HEK293T (cell line): ENCODE measurements at regions not wholly inside any gene's neighbourhood (a gene's known extent, or its start where the extent isn't known, plus 50 kb on each side); places are given as distances from the start of the nearest gene placed in this dataset.
"Not testable (repeated sequence)": the region's sequence is repeated elsewhere in the genome, so short reads cannot be mapped to it uniquely, and the experiment has no call there.

Experiments
- CTCF ChIA-PET: fragments of 350-600 bp; formaldehyde crosslinking; extraction: SDS; loops from one replicate; lab custom pipeline; 2021; ENCODE audit warnings: antibody characterized with exemption, inconsistent platforms; lab: Yijun Ruan, JAX
- POLR2A ChIA-PET: fragments of 350-600 bp; formaldehyde crosslinking; extraction: SDS; loops from one replicate; lab custom pipeline; 2020; ENCODE audit warnings: antibody characterized with exemption, inconsistent platforms; lab: Yijun Ruan, JAX
- DNase-seq: peaks from one replicate; pipeline ENCODE4 v3.0.0; 2012; ENCODE audit warnings: mixed read lengths; ENCODE audit errors: extremely low spot score
- ARNT ChIP-seq: fragments of 450-650 bp; IDR thresholded peaks from 2 replicates; pipeline ENCODE4 v1.6.1; 2017; ENCODE audit warnings: mild to moderate bottlenecking
- BHLHE40 ChIP-seq: fragments of 450-650 bp; IDR thresholded peaks from 2 replicates; pipeline ENCODE4 v1.6.1; 2016; ENCODE audit warnings: mild to moderate bottlenecking, moderate library complexity, borderline replicate concordance
- CTBP1 ChIP-seq: fragments of 450-650 bp; IDR thresholded peaks from 2 replicates; pipeline ENCODE4 v1.6.1; 2016; ENCODE audit warnings: borderline replicate concordance
- ELF4 ChIP-seq: fragments of 450-650 bp; IDR thresholded peaks from 2 replicates; pipeline ENCODE4 v1.6.1; 2017; ENCODE audit warnings: antibody characterized with exemption
- FOXA1 ChIP-seq: fragments of 450-650 bp; IDR thresholded peaks from 2 replicates; pipeline ENCODE4 v1.6.1; 2016; ENCODE audit warnings: mild to moderate bottlenecking
- FOXK2 ChIP-seq: fragments of 450-650 bp; IDR thresholded peaks from 2 replicates; pipeline ENCODE4 v1.6.1; 2016; ENCODE audit warnings: mild to moderate bottlenecking
- FOXM1 ChIP-seq: fragments of 450-650 bp; IDR thresholded peaks from 2 replicates; pipeline ENCODE4 v1.6.1; 2017; ENCODE audit warnings: mild to moderate bottlenecking, borderline replicate concordance
- HDGF ChIP-seq: fragments of 450-650 bp; IDR thresholded peaks from 2 replicates; pipeline ENCODE4 v1.6.1; 2017; ENCODE audit warnings: antibody characterized with exemption, borderline replicate concordance
- L3MBTL2 ChIP-seq: fragments of 450-650 bp; conservative IDR thresholded peaks from 2 replicates; pipeline ENCODE4 v1.6.1; 2016; ENCODE audit warnings: mild to moderate bottlenecking
- LEF1 ChIP-seq: fragments of 450-650 bp; IDR thresholded peaks from 2 replicates; pipeline ENCODE4 v1.6.1; 2017; ENCODE audit warnings: mild to moderate bottlenecking, borderline replicate concordance
- NFRKB ChIP-seq: fragments of 450-650 bp; IDR thresholded peaks from 2 replicates; pipeline ENCODE4 v1.6.1; 2016; ENCODE audit warnings: mild to moderate bottlenecking, moderate library complexity
- PKNOX1 ChIP-seq: fragments of 450-650 bp; IDR thresholded peaks from 2 replicates; pipeline ENCODE4 v1.6.1; 2016
- SP1 ChIP-seq: fragments of 450-650 bp; IDR thresholded peaks from 2 replicates; pipeline ENCODE4 v1.6.1; 2017
- SUZ12 ChIP-seq: fragments of 450-650 bp; IDR thresholded peaks from 2 replicates; pipeline ENCODE4 v1.6.1; 2016; ENCODE audit warnings: mild to moderate bottlenecking
- TARDBP ChIP-seq: fragments of 450-650 bp; IDR thresholded peaks from 2 replicates; pipeline ENCODE4 v1.6.1; 2016
- ZNF384 ChIP-seq: fragments of 450-650 bp; IDR thresholded peaks from 2 replicates; pipeline ENCODE4 v1.6.1; 2016

GRCh38 chr5:44681906-44682305 is 126.8 kb upstream of the MRPS30 start:
- TF ChIP-seq NFRKB (no peak), HDGF (no peak), FOXA1 (no peak), BHLHE40 (no peak), SP1 (no peak), FOXM1 (no peak), SUZ12 (no peak), LEF1 (no peak), PKNOX1 (no peak), TARDBP (no peak), ZNF384 (no peak), ARNT (no peak), L3MBTL2 (no peak), ELF4 (no peak)
- no peak for DNase-seq
- ChIA-PET CTCF (no interaction called here), POLR2A (no interaction called here)

- DNase-seq = no peak
- POLR2A ChIA-PET = no interaction called here
- CTCF ChIA-PET = no interaction called here
- TF ChIP-seq FOXK2 (no peak), TARDBP (no peak), BHLHE40 (no peak), PKNOX1 (no peak), NFRKB (no peak), LEF1 (no peak), SP1 (no peak), ELF4 (no peak), L3MBTL2 (no peak), ZNF384 (no peak), ARNT (no peak), HDGF (no peak), CTBP1 (no peak), FOXA1 (no peak)
These were observed 129.5 kb upstream of the MRPS30 start for GRCh38 chr5:44679214-44679613.

- TF ChIP-seq SUZ12 (no peak), NFRKB (no peak), FOXA1 (no peak), HDGF (no peak), ELF4 (no peak), FOXK2 (no peak), CTBP1 (no peak), FOXM1 (no peak), PKNOX1 (no peak), BHLHE40 (no peak), SP1 (no peak), LEF1 (no peak), L3MBTL2 (no peak)
- ChIA-PET POLR2A (no interaction called here), CTCF (no interaction called here)
- no peak for DNase-seq
These were observed 133.5 kb upstream of the MRPS30 start for GRCh38 chr5:44675296-44675695.

GRCh38 chr5:44674461-44674860 is 134.3 kb upstream of the MRPS30 start:
- ChIA-PET POLR2A (no interaction called here), CTCF (no interaction called here)
- TF ChIP-seq LEF1 (no peak), ZNF384 (no peak), ARNT (no peak), HDGF (no peak), FOXK2 (no peak), BHLHE40 (no peak), ELF4 (no peak), CTBP1 (no peak), FOXM1 (no peak), TARDBP (no peak), PKNOX1 (no peak), SP1 (no peak), NFRKB (no peak), FOXA1 (no peak), L3MBTL2 (no peak), SUZ12 (no peak)
- DNase-seq = no peak

GRCh38 chr5:44668471-44668870 is 140.3 kb upstream of the MRPS30 start:
- DNase-seq, POLR2A ChIA-PET, CTCF ChIA-PET: not testable (repeated sequence)

- TF ChIP-seq SP1 (no peak), CTBP1 (no peak), FOXK2 (no peak), HDGF (no peak), TARDBP (no peak), FOXA1 (no peak), NFRKB (no peak), FOXM1 (no peak), L3MBTL2 (no peak), PKNOX1 (no peak), SUZ12 (no peak), ELF4 (no peak), LEF1 (no peak), ARNT (no peak), ZNF384 (no peak)
- CTCF ChIA-PET = interaction anchor here (0.7 kb wide), 1 partner anchor 303 kb away, joined by 3 read pairs; no protein-coding TSS in a partner anchor
- POLR2A ChIA-PET = no interaction called here
- DNase-seq = no peak
These were observed 143.5 kb upstream of the MRPS30 start for GRCh38 chr5:44665101-44665701.
